Midbrain (tissue), 1 donor: ENCODE measurements at regions not wholly inside any gene's neighbourhood (a gene's known extent, or its start where the extent isn't known, plus 50 kb on each side); places are given as distances from the start of the nearest gene placed in this dataset.
"Not testable (repeated sequence)": the region's sequence is repeated elsewhere in the genome, so short reads cannot be mapped to it uniquely, and the experiment has no call there.

ENCODE experiments used
- DNase-seq: peaks from one replicate; lab custom pipeline; 2025; lab: John Stamatoyannopoulos, UW

- not testable (repeated sequence) for DNase-seq
Observed at GRCh38 chr2:111287646-111288568, 167.2 kb downstream of the BCL2L11 start.

DNA sequence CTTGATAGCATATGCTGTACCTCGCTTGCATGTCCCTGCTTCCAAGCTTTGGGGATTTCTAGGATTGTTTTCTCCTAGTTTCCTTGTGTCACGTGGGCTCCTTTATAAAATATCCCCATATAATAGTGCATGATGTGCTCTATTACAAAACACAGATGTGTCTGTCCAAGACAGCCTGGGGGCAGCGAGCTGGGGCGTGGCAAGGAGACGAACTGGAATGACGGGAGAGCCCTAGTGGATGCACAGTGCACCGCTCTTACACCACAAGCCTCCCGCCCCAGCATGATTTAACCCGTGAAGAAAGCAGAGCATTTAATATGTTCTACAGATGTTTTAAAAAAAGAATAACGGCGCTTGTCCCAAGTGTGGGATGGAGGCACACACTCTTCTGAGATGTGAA lies 169.7 kb downstream of the BCL2L11 start:
- DNase-seq = not testable (repeated sequence)

DNA sequence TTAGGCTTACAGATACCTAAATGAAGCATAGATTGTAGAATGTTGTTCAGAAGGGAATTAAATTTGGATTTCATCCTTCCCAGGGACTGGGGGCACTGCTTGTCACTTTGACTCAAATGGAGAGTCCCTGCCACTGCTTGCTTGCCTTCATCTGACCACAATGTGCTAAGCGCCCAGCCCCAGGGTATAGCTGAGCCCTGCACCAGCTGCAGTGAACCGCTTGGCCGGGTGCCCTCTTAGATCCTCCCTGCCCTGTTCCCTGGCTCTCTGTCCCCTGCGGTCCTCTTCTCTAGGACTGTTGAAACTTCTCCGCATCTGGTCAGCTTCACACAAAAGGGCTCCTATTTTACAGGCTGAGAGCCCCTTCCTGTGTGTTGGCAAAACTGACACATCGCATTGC lies 170.9 kb downstream of the BCL2L11 start:
- DNase-seq = not testable (repeated sequence)

GRCh38 chr2:111292232-111292968 lies 171.7 kb downstream of the BCL2L11 start:
- not testable (repeated sequence) for DNase-seq

GRCh38 chr2:111294699-111295098 lies 174.0 kb downstream of the BCL2L11 start:
- DNase-seq = not testable (repeated sequence)

DNA sequence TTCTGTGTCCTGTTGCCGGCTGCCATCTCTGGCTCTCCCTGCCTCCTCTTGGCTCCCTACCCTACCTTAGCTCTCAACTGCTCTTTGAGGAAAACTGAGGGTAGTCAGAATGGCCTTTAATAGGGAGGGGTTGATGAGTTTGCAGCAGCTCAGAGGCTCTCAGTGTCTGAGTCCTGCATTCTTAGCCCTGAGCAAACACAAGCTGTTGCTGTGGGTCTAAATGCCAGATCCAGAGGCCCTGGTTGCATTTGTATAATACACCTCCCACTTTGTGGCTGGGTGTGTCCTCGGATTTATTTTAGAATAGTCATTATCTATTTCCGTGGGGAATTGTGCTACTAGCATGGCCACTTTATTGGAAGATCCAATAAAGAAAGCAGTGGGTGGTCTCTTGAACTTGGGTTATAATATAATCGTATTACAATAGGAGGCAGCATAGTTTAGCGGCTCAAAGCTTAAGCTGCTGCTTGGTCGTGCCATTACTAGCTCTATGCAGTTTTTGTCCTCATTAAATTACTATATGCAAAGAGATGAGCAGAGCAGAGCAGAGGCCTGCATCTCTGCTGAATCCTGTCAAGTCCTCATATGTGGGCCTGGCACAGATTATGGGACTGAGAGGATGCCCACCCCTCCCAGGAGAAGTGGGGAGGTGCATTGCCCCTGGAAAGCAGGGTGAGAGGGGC lies 175.5 kb downstream of the BCL2L11 start:
- not testable (repeated sequence) for DNase-seq

- not testable (repeated sequence) for DNase-seq
Observed at GRCh38 chr2:111297128-111297527, 176.4 kb downstream of the BCL2L11 start.

DNA sequence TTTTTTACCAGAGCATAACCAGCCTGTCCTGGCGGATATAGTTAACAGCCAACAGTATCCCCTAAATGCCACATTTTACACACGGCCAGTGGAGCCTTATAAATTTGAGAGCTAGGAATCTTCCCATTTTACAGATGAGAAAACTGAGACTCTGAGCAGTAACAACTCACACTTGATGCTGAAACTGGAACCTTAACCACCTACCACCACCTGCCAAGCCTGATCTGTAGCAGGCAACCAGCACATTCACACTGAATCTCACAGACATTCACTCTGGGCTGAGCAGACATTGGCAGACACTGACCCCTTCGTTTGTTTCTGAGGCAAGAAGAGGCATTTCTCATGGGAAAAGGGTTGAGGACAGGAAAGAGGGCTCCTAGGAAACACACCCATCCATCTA lies 178.2 kb downstream of the BCL2L11 start:
- DNase-seq = not testable (repeated sequence)

DNA sequence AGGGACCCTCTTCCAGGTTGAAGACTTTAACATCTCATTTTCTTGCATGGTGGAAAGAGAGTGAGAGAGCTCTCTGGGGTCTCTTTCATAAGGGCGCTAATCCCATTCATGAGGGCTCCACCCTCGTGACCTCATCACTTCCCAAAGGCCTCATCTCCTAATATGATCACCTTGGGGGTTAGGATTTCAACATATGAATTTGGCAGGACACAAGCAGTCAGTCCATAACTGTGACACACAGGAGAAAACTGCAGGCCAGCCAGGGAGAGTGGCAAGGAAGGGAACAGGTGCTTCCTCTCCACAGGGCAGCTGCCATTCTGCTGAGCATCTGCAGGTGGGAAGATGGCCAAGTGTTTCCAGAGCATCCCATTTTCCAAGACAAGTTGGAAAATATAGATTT lies 178.9 kb downstream of the BCL2L11 start:
- not testable (repeated sequence) for DNase-seq

GRCh38 chr2:111301677-111302076 lies 181.0 kb downstream of the BCL2L11 start:
- not testable (repeated sequence) for DNase-seq

DNA sequence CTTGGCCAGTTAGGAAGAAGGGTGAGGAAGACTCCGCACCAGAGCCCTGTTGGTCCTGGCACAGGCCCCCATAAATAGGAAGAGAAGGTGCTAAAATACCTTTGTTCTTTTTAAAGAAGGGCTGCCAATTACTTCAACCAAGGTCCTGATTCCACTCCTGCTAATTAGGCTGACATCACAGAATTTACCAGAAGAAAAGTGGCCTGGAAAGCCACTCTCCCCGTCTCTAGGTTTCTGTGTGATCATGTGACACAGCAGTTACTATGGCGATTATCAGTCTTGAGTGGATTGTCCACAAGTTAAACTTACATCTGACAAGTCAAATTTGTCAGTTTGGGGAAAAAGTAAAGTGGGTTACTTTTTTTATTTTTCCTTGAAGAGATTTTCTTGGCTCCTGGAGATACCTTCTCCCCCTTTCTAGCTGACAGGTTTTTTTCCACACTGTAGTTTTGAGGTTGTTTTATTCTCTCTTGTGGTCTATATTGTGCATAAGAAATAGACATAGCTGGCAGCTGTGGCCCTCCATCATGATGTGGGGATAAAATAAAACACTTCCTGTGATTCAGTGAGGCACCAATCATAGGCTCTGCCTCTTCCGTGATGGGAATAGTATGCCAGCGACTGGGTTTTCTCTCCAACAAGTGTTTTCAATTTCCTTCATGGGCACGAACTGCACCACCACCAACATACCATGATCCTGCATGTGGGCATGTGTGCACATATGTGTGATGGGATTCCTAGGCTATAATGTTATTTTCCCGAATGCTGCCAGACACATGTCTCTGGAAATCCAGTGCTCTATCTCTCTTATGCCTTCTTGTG lies 181.9 kb downstream of the BCL2L11 start:
- not testable (repeated sequence) for DNase-seq

- not testable (repeated sequence) for DNase-seq
Observed at GRCh38 chr2:111307302-111307701, 186.6 kb downstream of the BCL2L11 start.

DNA sequence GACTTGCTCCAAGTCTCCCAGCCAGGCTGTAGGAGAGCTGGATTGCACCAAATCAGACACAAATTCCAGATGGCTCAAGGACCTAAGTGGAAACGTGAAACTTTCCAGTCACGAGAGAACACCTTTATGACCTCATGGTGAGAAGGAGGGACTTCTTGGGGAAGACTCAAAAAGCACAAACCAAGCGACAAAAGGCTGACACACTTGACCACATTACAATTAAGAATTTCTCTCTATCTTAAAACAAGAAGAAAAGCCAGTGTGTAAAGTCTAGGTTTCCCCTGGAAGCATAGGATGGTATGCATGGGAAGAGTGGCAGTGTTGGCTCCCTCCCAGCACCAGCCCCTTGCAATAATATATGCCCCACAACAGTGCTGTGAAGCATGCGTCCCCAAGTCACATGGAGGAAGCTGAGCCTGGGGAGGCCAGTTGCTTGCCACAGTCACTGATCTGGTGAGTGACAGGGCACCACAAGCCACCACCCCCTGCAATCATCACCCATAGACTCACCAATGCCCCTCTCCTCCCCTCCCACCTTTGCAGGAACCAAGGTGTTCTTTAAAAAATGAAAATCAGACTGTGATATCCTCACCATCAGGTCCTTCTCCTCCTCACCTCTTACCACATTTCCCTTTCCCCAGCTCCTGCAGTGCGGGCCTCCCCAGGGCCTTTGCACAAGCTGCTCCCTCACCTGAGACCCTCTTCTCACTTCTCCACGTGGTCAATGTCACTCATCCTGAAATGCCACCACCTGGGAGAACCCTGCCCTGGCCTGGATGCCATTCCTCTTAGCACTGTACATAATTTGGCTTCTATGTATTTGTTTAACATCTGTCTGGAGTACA lies 188.7 kb downstream of the BCL2L11 start:
- DNase-seq = not testable (repeated sequence)

DNA sequence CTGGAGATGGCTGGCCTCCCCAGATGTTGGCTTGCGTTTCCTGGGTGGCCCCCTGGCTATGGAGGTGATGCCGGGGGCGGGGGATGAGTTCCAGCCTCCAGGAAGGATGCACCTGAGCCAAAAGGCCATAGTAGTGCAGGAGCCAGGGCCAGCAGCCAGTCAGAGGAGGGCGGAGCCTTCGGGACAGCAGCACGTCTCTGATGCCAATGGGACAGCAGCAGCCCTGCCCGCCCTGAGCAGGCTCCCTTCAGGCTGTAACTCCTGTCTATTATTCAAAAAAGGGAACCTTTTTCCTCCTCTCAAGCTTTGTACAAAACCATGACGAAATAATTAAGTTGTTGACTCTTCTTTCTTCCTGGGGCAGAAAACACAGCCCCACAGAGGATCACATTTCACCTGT lies 189.7 kb downstream of the BCL2L11 start:
- not testable (repeated sequence) for DNase-seq

DNA sequence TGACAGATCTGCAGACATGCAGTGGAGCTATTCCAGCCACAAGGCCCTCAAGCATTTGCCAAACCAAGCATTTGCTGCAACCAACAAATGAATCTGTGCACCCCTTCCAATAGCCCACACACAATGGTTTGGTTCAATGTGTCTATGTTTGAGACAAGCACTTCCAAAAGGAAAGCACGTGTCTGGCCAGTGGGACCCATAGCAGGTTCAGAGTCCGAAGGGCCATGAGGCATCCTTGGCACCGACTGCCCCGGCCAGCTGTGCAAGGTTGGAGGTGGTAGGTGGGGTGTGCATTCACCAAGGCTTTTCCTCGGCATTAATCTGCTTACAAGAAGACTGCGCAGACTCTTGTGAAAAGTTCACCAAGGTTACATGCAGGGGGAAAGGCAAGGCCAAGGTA lies 190.9 kb downstream of the BCL2L11 start:
- not testable (repeated sequence) for DNase-seq

GRCh38 chr2:111312897-111313607 lies 192.3 kb downstream of the BCL2L11 start:
- not testable (repeated sequence) for DNase-seq

- DNase-seq = not testable (repeated sequence)
Observed at GRCh38 chr2:111313711-111314110, 193.0 kb downstream of the BCL2L11 start.

GRCh38 chr2:111315188-111315917 lies 194.6 kb downstream of the BCL2L11 start:
- not testable (repeated sequence) for DNase-seq

GRCh38 chr2:111316221-111316741 lies 195.6 kb downstream of the BCL2L11 start:
- DNase-seq = not testable (repeated sequence)
